HEK293 (cell line): ENCODE measurements at regions not wholly inside any gene's neighbourhood (a gene's known extent, or its start where the extent isn't known, plus 50 kb on each side); places are given as distances from the start of the nearest gene placed in this dataset.
"Not testable (repeated sequence)": the region's sequence is repeated elsewhere in the genome, so short reads cannot be mapped to it uniquely, and the experiment has no call there.

ENCODE experiments used
- CTCF ChIA-PET: fragments of 350-600 bp; formaldehyde crosslinking; extraction: SDS; loops from one replicate; lab custom pipeline; 2021; ENCODE audit warnings: antibody characterized with exemption; lab: Yijun Ruan, JAX
- POLR2A ChIA-PET: fragments of 300-600 bp; formaldehyde crosslinking; extraction: SDS; loops from one replicate; lab custom pipeline; 2020; ENCODE audit warnings: antibody characterized with exemption, inconsistent platforms; lab: Yijun Ruan, JAX
- H3K27ac ChIP-seq: fragments of 200-500 bp; sonication (Bioruptor generic); 2 replicates; pipeline ENCODE4 v1.5.1; 2014; ENCODE audit warnings: low read depth, low read length, control low read depth, inconsistent platforms; ENCODE audit errors: extremely low read depth
- H3K36me3 ChIP-seq, 2 experiments: fragments of 200-500 bp in 1 of 2; sonication (Bioruptor generic) in 1 of 2; 1 replicate in 1 of 2; 2 replicates in 1 of 2; pipeline ENCODE4 v1.5.1; 2014 to 2017; ENCODE audit warnings: inconsistent platforms in 2 of 2, low read length in 2 of 2; ENCODE audit not compliant: control insufficient read depth in 2 of 2, insufficient read depth in 1 of 2
- H3K4me1 ChIP-seq: fragments of 200-500 bp; sonication (Bioruptor generic); 2 replicates; pipeline ENCODE4 v1.5.1; 2014; ENCODE audit warnings: mild to moderate bottlenecking, low read length, inconsistent platforms; ENCODE audit not compliant: control insufficient read depth, insufficient read depth
- H3K4me3 ChIP-seq: 2 replicates; pipeline ENCODE4 v1.5.1; 2011; ENCODE audit warnings: low read depth, mild to moderate bottlenecking, control low read depth, low read length, moderate library complexity
- H3K9me3 ChIP-seq: fragments of 200-500 bp; sonication (Bioruptor generic); 2 replicates; pipeline ENCODE4 v1.5.1; 2014; ENCODE audit warnings: low read depth, low read length, inconsistent platforms; ENCODE audit not compliant: control insufficient read depth, insufficient read depth
- AEBP2 ChIP-seq: fragments of 450-650 bp; formaldehyde crosslinking; IDR thresholded peaks from 2 replicates; pipeline ENCODE4 v1.5.1; 2016; ENCODE audit warnings: missing biosample characterization, missing genetic modification characterization, borderline replicate concordance
- BCL11A ChIP-seq: fragments of 450-650 bp; formaldehyde crosslinking; IDR thresholded peaks from 2 replicates; pipeline ENCODE4 v1.5.1; 2016; ENCODE audit warnings: low read depth, missing biosample characterization, missing genetic modification characterization
- EGR2 ChIP-seq: fragments of 450-650 bp; formaldehyde crosslinking; IDR thresholded peaks from 2 replicates; pipeline ENCODE4 v1.5.1; 2016; ENCODE audit warnings: low read depth, missing biosample characterization, missing genetic modification characterization
- HOXC10 ChIP-seq: sonication (generic); formaldehyde crosslinking; IDR thresholded peaks from 2 replicates; pipeline ENCODE4 v1.8.1; 2023; ENCODE audit warnings: mild to moderate bottlenecking, missing genetic modification reagents
- KLF10 ChIP-seq: fragments of 450-650 bp; IDR thresholded peaks from 2 replicates; pipeline ENCODE4 v1.5.1; 2018; ENCODE audit warnings: missing biosample characterization, mild to moderate bottlenecking, missing genetic modification characterization
- PRDM10 ChIP-seq: fragments of 450-650 bp; formaldehyde crosslinking; IDR thresholded peaks from 2 replicates; pipeline ENCODE4 v1.5.1; 2016; ENCODE audit warnings: missing biosample characterization, missing genetic modification characterization
- RBAK ChIP-seq: fragments of 450-650 bp; formaldehyde crosslinking; IDR thresholded peaks from 2 replicates; pipeline ENCODE4 v1.5.1; 2016; ENCODE audit warnings: missing biosample characterization, missing genetic modification characterization
- REPIN1 ChIP-seq: fragments of 450-650 bp; formaldehyde crosslinking; IDR thresholded peaks from 2 replicates; pipeline ENCODE4 v1.5.1; 2017; ENCODE audit warnings: missing biosample characterization, missing genetic modification characterization, low read depth
- ZBTB1 ChIP-seq: fragments of 450-650 bp; formaldehyde crosslinking; IDR thresholded peaks from 2 replicates; pipeline ENCODE4 v1.5.1; 2016; ENCODE audit warnings: missing biosample characterization, missing genetic modification characterization
- ZBTB49 ChIP-seq: fragments of 450-650 bp; formaldehyde crosslinking; IDR thresholded peaks from 2 replicates; pipeline ENCODE4 v1.5.1; 2016; ENCODE audit warnings: missing biosample characterization, missing genetic modification characterization, low read depth
- ZFHX2 ChIP-seq: fragments of 450-650 bp; formaldehyde crosslinking; conservative IDR thresholded peaks from 2 replicates; pipeline ENCODE4 v1.5.1; 2016; ENCODE audit warnings: missing biosample characterization, missing genetic modification characterization
- ZNF133 ChIP-seq: fragments of 450-650 bp; formaldehyde crosslinking; IDR thresholded peaks from 2 replicates; pipeline ENCODE4 v1.5.1; 2016; ENCODE audit warnings: missing biosample characterization, missing genetic modification characterization
- ZNF2 ChIP-seq: fragments of 450-650 bp; formaldehyde crosslinking; IDR thresholded peaks from 2 replicates; pipeline ENCODE4 v1.5.1; 2016; ENCODE audit warnings: missing biosample characterization, missing genetic modification characterization
- ZNF266 ChIP-seq: fragments of 450-650 bp; formaldehyde crosslinking; IDR thresholded peaks from 2 replicates; pipeline ENCODE4 v1.5.1; 2016; ENCODE audit warnings: missing biosample characterization, missing genetic modification characterization, low read depth
- ZNF311 ChIP-seq: fragments of 450-650 bp; formaldehyde crosslinking; IDR thresholded peaks from 2 replicates; pipeline ENCODE4 v1.5.1; 2017; ENCODE audit warnings: missing biosample characterization, missing genetic modification characterization, borderline replicate concordance
- ZNF48 ChIP-seq: fragments of 450-650 bp; formaldehyde crosslinking; IDR thresholded peaks from 2 replicates; pipeline ENCODE4 v1.5.1; 2016; ENCODE audit warnings: missing biosample characterization, missing genetic modification characterization
- ZNF514 ChIP-seq: fragments of 450-650 bp; formaldehyde crosslinking; IDR thresholded peaks from 2 replicates; pipeline ENCODE4 v1.5.1; 2016; ENCODE audit warnings: missing biosample characterization, missing genetic modification characterization
- ZNF544 ChIP-seq: fragments of 450-650 bp; formaldehyde crosslinking; IDR thresholded peaks from 2 replicates; pipeline ENCODE4 v1.5.0; 2017; ENCODE audit warnings: missing biosample characterization, missing genetic modification characterization
- ZNF624 ChIP-seq: fragments of 450-650 bp; formaldehyde crosslinking; IDR thresholded peaks from 2 replicates; pipeline ENCODE4 v1.5.1; 2017; ENCODE audit warnings: missing biosample characterization, missing genetic modification characterization

DNA sequence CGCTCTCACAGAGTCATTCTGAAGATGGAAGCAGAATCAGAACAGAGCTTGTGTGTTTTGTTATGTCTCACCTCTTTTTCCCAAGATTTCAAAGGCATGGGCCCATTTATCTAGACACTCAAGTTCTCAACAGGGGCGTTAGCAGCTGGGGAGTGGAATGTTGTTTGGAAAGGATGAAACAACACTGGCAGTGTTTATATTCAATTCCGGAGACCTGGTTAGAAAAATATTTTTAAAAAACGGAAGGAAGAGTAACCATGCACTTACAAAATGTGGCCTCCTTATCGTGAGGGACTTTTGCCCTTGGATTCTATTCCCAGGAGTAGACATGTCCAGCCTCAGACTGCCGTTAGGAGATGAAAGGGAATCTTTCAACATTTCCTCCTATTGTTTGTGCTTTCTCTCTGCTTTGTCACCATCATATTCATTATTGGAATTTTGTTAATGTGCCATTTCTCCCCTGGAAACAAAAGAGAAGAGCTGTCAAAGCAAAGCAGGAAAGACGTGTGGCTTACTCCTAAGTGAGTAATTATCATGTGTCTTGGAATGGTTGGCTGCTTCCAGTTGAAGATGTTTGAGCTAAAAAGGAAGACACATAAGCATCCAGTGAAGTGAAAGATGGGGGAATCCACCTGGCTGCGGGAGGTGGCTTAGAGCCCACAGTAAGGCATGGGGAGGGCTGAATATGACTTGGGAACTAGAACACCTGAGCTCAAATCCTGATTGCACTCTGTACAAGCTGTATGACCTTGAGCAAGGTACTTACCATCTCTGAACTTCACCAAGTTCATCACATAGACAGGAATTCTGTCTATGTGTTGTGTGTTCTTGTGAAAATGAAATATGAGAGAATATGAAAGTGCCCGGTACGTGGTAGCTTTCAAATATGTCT is 71.7 kb upstream of the JUN start:
- ChIA-PET POLR2A (interaction anchor here (1.0 kb wide), 1 partner anchor 72 kb away, joined by 7 read pairs; the partner anchor contains the start of gene JUN), CTCF (interaction anchor here (1.1 kb wide), 1 partner anchor 14 kb away, joined by 3 read pairs; no protein-coding TSS in a partner anchor)
- no peaks in the 10 kb centered on the region for H3K9me3 ChIP-seq
- H3K4me1 ChIP-seq: no peaks in the 10 kb centered on the region
- H3K36me3 ChIP-seq: no peaks in the 10 kb centered on the region
- TF ChIP-seq ZNF133 (tag by site-specific recombination) (peak; percentile 70), BCL11A (tag by site-specific recombination) (no peak), HOXC10 (CRISPR knock-in tag) (no peak), ZNF48 (tag by site-specific recombination) (no peak), RBAK (no peak)
- no peak overlapping the region for H3K27ac ChIP-seq
- no peak overlapping the region for H3K4me3 ChIP-seq

- H3K36me3 ChIP-seq, H3K9me3 ChIP-seq, CTCF ChIA-PET, H3K27ac ChIP-seq, H3K4me3 ChIP-seq, H3K4me1 ChIP-seq: not testable (repeated sequence)
- POLR2A ChIA-PET: interaction anchor here (1.0 kb wide), 1 partner anchor 72 kb away, joined by 7 read pairs; the partner anchor contains the start of gene JUN
Measured at GRCh38 chr1:58856281-58856680, 72.4 kb upstream of the JUN start.

DNA sequence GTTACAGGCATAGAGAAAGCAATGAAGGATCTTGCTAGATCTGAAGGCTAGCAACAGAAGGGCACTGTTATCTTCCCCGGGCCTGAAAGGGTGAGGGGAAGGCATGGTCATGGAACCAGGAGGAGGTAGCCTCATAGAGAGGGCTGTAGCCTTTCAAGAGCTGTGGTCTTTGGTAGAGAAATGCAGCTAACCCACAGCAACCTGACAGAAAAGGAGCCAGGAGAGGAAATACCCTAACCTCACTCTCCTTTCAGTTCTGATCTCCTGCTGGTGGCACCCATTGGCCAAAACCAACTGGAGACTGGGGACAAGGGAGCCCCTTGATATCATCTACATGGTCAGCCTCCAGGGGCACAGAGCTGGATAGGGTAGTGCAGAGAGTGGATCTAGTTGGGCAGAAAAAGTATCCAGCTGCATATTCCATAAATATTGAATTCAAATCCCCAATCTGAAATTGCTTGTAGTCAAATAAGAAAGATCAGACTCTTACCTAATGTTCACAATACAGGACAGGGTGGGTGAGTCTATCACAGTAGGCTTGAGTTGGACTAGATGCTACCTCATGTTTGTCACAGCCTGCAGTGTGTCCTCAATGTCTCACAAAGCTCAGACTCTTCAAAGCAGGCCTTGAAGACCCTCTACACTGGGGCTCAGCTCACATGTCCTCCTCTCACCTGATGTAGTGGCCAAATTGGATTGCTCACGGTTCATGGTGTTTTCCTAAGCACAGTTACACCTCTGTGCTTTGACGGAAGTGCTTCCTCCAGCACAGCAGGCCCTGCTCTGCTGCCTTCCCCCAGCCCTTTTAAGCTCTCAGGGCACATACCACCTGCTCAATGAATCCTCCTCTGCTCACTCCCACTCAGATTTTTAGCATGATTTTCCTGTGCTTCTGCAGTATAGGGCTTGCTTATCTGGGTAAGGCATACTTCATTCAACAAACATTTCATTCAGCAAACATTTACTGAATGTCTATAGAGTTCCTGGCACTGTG is 74.1 kb upstream of the JUN start:
- ChIA-PET CTCF (interaction anchor here (0.5 kb wide), 1 partner anchor 42 kb away, joined by 3 read pairs; no protein-coding TSS in a partner anchor), POLR2A (interaction anchor here (0.8 kb wide), 1 partner anchor 27 kb away, joined by 3 read pairs; no protein-coding TSS in a partner anchor)
- H3K36me3 ChIP-seq: no peaks in the 10 kb centered on the region
- no peaks in the 10 kb centered on the region for H3K9me3 ChIP-seq
- H3K4me1 ChIP-seq: peaks cover 3% of the 10 kb centered on the region; the same call in 1 of the 2 replicates
- H3K27ac ChIP-seq: no peak overlapping the region
- H3K4me3 ChIP-seq: no peak overlapping the region
- no peak for TF ChIP-seq AEBP2 (tag by site-specific recombination)
- TF ChIP-seq ZFHX2: peak; percentile 74
- no peak for TF ChIP-seq ZNF266 (tag by site-specific recombination)
- no peak for TF ChIP-seq ZNF311 (tag by site-specific recombination)
- peak; percentile 39; the same call in 1 of the 2 replicates for TF ChIP-seq EGR2 (tag by site-specific recombination)
- no peak for TF ChIP-seq ZNF2
- no peak for TF ChIP-seq ZNF544 (tag by site-specific recombination)
- no peak for TF ChIP-seq ZBTB1 (tag by site-specific recombination)
- no peak for TF ChIP-seq ZNF514
- no peak for TF ChIP-seq PRDM10 (tag by site-specific recombination)
- TF ChIP-seq ZNF624 (tag by site-specific recombination): no peak
- no peak for TF ChIP-seq REPIN1 (tag by site-specific recombination)
- no peak for TF ChIP-seq ZBTB49 (tag by site-specific recombination)
- TF ChIP-seq KLF10 (tag by site-specific recombination): no peak
